Neural cell (in vitro differentiated cells): ENCODE measurements at regions not wholly inside any gene's neighbourhood (a gene's known extent, or its start where the extent isn't known, plus 50 kb on each side); places are given as distances from the start of the nearest gene placed in this dataset.

Experiments used
- H2AFZ ChIP-seq: fragments of 200-600, 300-800 bp; sonication (generic), shearing (Covaris generic); 2 replicates; pipeline ENCODE4 v1.6.0; 2014; ENCODE audit warnings: low read depth, mild to moderate bottlenecking, antibody characterized with exemption, low read length, moderate library complexity
- H3F3A ChIP-seq: fragments of 200-600 bp; shearing (Covaris generic); 2 replicates; pipeline ENCODE4 v1.6.1; 2016; ENCODE audit warnings: mild to moderate bottlenecking, moderate library complexity, mixed read lengths, antibody characterized with exemption, low read length; ENCODE audit not compliant: insufficient read depth, poor library complexity, severe bottlenecking
- H3K27ac ChIP-seq: fragments of 200-600, 300-800 bp; sonication (generic), shearing (Covaris generic); 2 replicates; pipeline ENCODE4 v1.5.1; 2014; ENCODE audit warnings: mild to moderate bottlenecking, low read length, moderate library complexity
- H3K27me3 ChIP-seq: fragments of 300-800, 200-600 bp; sonication (generic), shearing (Covaris generic); 2 replicates; pipeline ENCODE4 v1.6.0; 2014; ENCODE audit warnings: mild to moderate bottlenecking, low read depth, low read length, moderate library complexity; ENCODE audit not compliant: insufficient read depth
- H3K36me3 ChIP-seq: fragments of 300-800, 200-600 bp; sonication (generic), shearing (Covaris generic); 2 replicates; pipeline ENCODE4 v1.5.1; 2014; ENCODE audit warnings: mild to moderate bottlenecking, antibody characterized with exemption, low read length, moderate library complexity; ENCODE audit not compliant: insufficient read depth
- H3K4me2 ChIP-seq: fragments of 300-800, 200-600 bp; sonication (generic), shearing (Covaris generic); 2 replicates; pipeline ENCODE4 v1.6.0; 2014; ENCODE audit warnings: mild to moderate bottlenecking, low read length
- H3K4me3 ChIP-seq: fragments of 300-800, 200-600 bp; sonication (generic), shearing (Covaris generic); 2 replicates; pipeline ENCODE4 v1.5.1; 2014; ENCODE audit warnings: mild to moderate bottlenecking, low read length, moderate library complexity
- H3K79me2 ChIP-seq: fragments of 200-600 bp; shearing (Covaris generic); replicated peaks from 2 replicates; pipeline ENCODE4 v1.6.0; 2014; ENCODE audit warnings: mild to moderate bottlenecking, low read length, moderate library complexity; ENCODE audit not compliant: insufficient read depth
- H3K9ac ChIP-seq: fragments of 300-800, 200-600 bp; sonication (generic), shearing (Covaris generic); 2 replicates; pipeline ENCODE4 v1.6.1; 2016; ENCODE audit warnings: mild to moderate bottlenecking, low read length, mixed read lengths
- H3K9me2 ChIP-seq: fragments of 200-600 bp; shearing (Covaris generic); 2 replicates; pipeline ENCODE4 v1.6.1; 2016; ENCODE audit warnings: mild to moderate bottlenecking, low read length, mixed read lengths; ENCODE audit not compliant: insufficient read depth
- H3K9me3 ChIP-seq: fragments of 200-600, 300-800 bp; sonication (generic), shearing (Covaris generic); 2 replicates; pipeline ENCODE4 v1.6.1; 2016; ENCODE audit warnings: mild to moderate bottlenecking, mixed run types, low read length, moderate library complexity, mixed read lengths
- H4K20me1 ChIP-seq: fragments of 200-600 bp; shearing (Covaris generic); 2 replicates; pipeline ENCODE4 v1.6.1; 2016; ENCODE audit warnings: mild to moderate bottlenecking, mixed run types; ENCODE audit not compliant: insufficient read depth
- CTCF ChIP-seq: fragments of 450-650 bp; IDR thresholded peaks from 2 replicates; pipeline ENCODE4 v1.5.1; 2014; ENCODE audit warnings: antibody characterized with exemption, mild to moderate bottlenecking, moderate library complexity; ENCODE audit not compliant: poor library complexity, severe bottlenecking
- EP300 ChIP-seq: fragments of 450-650 bp; conservative IDR thresholded peaks from 2 replicates; pipeline ENCODE4 v1.6.1; 2014; ENCODE audit warnings: antibody characterized with exemption, mild to moderate bottlenecking, moderate library complexity; ENCODE audit not compliant: poor library complexity, severe bottlenecking
- EZH2 ChIP-seq: fragments of 200-600, 300-800 bp; shearing (Covaris generic), sonication (generic); IDR thresholded peaks from 2 replicates; pipeline ENCODE4 v1.6.1; 2014; ENCODE audit warnings: antibody characterized with exemption, low read length, borderline replicate concordance, mild to moderate bottlenecking; ENCODE audit not compliant: insufficient read depth, poor library complexity, severe bottlenecking
- MXI1 ChIP-seq: fragments of 450-650 bp; conservative IDR thresholded peaks from 2 replicates; pipeline ENCODE4 v1.6.1; 2014; ENCODE audit warnings: antibody characterized with exemption, mild to moderate bottlenecking; ENCODE audit not compliant: poor library complexity, severe bottlenecking
- POLR2AphosphoS5 ChIP-seq: IDR thresholded peaks from 2 replicates; pipeline ENCODE4 v1.6.1; 2012
- RAD21 ChIP-seq: fragments of 450-650 bp; conservative IDR thresholded peaks from 2 replicates; pipeline ENCODE4 v1.6.1; 2014; ENCODE audit warnings: antibody characterized with exemption, mild to moderate bottlenecking, moderate library complexity
- REST ChIP-seq: IDR thresholded peaks from 2 replicates; pipeline ENCODE4 v1.6.1; 2012; ENCODE audit warnings: borderline replicate concordance
- SMC3 ChIP-seq: fragments of 450-650 bp; conservative IDR thresholded peaks from 2 replicates; pipeline ENCODE4 v1.6.1; 2014; ENCODE audit warnings: antibody characterized with exemption, mild to moderate bottlenecking, moderate library complexity; ENCODE audit not compliant: poor library complexity
- TAF1 ChIP-seq: IDR thresholded peaks from 2 replicates; pipeline ENCODE4 v1.6.1; 2012; ENCODE audit warnings: low read depth

GRCh38 chr2:60661073-60661738 lies 94.9 kb upstream of the PAPOLG start:
- no peaks in the 10 kb centered on the region for H3K36me3 ChIP-seq
- H3K9me2 ChIP-seq: no peaks in the 10 kb centered on the region
- no peaks in the 10 kb centered on the region for H3K79me2 ChIP-seq
- H3K9ac ChIP-seq: no peak overlapping the region
- no peak overlapping the region for H3K4me2 ChIP-seq
- H3K27me3 ChIP-seq: no peaks in the 10 kb centered on the region
- no peaks in the 10 kb centered on the region for H3F3A ChIP-seq
- H3K4me3 ChIP-seq: no peak overlapping the region
- no peak overlapping the region for H3K27ac ChIP-seq
- H2AFZ ChIP-seq: no peak overlapping the region
- TF ChIP-seq RAD21: no peak
- TF ChIP-seq TAF1: no peak
- no peak for TF ChIP-seq SMC3
- TF ChIP-seq POLR2AphosphoS5: no peak
- TF ChIP-seq MXI1: no peak
- TF ChIP-seq REST: no peak
- no peak for TF ChIP-seq CTCF
- no peak for TF ChIP-seq EZH2
- TF ChIP-seq EP300: no peak
- no peaks in the 10 kb centered on the region for H4K20me1 ChIP-seq
- H3K9me3 ChIP-seq: no peaks in the 10 kb centered on the region

GRCh38 chr2:60662781-60663180 lies 93.3 kb upstream of the PAPOLG start:
- no peak overlapping the region for H3K4me3 ChIP-seq
- no peaks in the 10 kb centered on the region for H3K9me3 ChIP-seq
- no peaks in the 10 kb centered on the region for H3K79me2 ChIP-seq
- no peak overlapping the region for H3K27ac ChIP-seq
- no peak overlapping the region for H2AFZ ChIP-seq
- TF ChIP-seq CTCF: no peak
- no peak for TF ChIP-seq REST
- no peak for TF ChIP-seq EZH2
- no peak for TF ChIP-seq EP300
- no peak for TF ChIP-seq TAF1
- TF ChIP-seq MXI1: no peak
- TF ChIP-seq POLR2AphosphoS5: no peak
- no peak for TF ChIP-seq SMC3
- no peak for TF ChIP-seq RAD21
- H3K9me2 ChIP-seq: no peaks in the 10 kb centered on the region
- H3K4me2 ChIP-seq: no peak overlapping the region
- no peak overlapping the region for H3K9ac ChIP-seq
- H3F3A ChIP-seq: no peaks in the 10 kb centered on the region
- no peaks in the 10 kb centered on the region for H4K20me1 ChIP-seq
- H3K36me3 ChIP-seq: no peaks in the 10 kb centered on the region
- no peaks in the 10 kb centered on the region for H3K27me3 ChIP-seq
